ENCODE measurements at regions not wholly inside any gene's neighbourhood (a gene's known extent, or its start where the extent isn't known, plus 50 kb on each side); places are given as distances from the start of the nearest gene placed in this dataset.

DNA sequence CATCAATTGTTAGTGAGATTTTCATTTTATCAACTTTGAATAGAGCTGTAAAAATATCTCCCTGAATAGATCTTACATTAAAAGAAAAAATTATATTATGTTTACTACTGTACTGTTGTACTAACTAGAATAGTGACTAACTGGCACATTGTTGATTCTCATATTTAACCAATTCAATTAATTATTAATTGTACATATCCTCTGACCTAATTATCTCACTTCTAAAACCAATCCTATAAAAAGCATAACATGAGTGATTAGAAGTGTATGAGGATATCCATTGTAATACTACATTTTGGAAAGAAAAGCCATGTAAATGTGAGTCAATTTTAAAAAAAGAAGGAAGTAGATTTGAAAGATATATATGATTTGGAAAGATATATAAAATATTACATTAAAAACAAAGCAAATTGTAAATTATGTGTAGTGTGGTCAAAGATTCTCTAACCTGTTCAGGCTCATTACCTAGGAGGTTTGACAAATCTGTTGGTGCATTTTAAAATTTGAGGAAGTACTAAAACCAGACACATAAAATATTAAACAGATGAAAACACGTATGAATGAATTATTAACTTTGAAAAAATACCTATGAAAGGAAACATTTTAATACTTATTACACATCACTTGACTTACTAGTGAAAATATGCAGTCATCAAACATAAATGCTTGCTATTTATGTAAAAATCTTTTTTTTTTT lies 829.8 kb upstream of the SLC10A2 start:
- Histone ChIP-seq H3K9ac (no peak overlapping the region), H3K4me3 (IDR thresholded peaks at IDR 0.05; ENCODE audit: insufficient read depth, low read depth, low read length) (no peak overlapping the region), H2AFZ (ENCODE audit: low read depth) (no peak overlapping the region), H3K27me3 (ENCODE audit: insufficient read depth, low read depth) (no peaks in the 10 kb centered on the region), H3K36me3 (ENCODE audit: insufficient read depth) (no peaks in the 10 kb centered on the region), H3K4me1 (ENCODE audit: low read depth, poor library complexity, severe bottlenecking) (no peaks in the 10 kb centered on the region), H3K4me2 (no peak overlapping the region), H3K79me2 (ENCODE audit: insufficient read depth, low read depth) (no peaks in the 10 kb centered on the region), H4K20me1 (ENCODE audit: insufficient read depth) (no peaks in the 10 kb centered on the region), H3K27ac (no peak overlapping the region)
- TF ChIP-seq, protein P1, sequence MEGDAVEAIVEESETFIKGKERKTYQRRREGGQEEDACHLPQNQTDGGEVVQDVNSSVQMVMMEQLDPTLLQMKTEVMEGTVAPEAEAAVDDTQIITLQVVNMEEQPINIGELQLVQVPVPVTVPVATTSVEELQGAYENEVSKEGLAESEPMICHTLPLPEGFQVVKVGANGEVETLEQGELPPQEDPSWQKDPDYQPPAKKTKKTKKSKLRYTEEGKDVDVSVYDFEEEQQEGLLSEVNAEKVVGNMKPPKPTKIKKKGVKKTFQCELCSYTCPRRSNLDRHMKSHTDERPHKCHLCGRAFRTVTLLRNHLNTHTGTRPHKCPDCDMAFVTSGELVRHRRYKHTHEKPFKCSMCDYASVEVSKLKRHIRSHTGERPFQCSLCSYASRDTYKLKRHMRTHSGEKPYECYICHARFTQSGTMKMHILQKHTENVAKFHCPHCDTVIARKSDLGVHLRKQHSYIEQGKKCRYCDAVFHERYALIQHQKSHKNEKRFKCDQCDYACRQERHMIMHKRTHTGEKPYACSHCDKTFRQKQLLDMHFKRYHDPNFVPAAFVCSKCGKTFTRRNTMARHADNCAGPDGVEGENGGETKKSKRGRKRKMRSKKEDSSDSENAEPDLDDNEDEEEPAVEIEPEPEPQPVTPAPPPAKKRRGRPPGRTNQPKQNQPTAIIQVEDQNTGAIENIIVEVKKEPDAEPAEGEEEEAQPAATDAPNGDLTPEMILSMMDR (conservative IDR thresholded peaks at IDR 0.05; ENCODE audit: low read depth, low read length): no peak

DNA sequence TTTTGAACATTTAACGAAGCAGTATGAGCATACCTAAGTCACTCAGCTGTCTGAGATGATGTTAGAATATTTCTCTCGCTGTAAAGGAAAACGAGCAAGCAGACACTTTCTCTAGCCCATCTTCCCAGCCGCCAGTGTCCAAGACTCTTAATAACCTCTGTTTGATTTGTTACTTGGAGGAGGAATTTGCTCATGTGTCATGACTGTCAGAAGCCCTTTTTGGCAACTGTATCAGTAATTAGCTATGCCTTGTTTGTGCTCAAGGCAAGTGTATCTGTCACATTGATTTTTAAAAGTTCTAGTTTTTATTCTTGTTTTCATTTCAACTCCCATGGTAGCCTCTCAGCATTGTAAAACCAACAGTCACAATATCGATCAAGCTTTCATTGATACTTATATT lies 828.4 kb upstream of the SLC10A2 start:
- H3K79me2 ChIP-seq (ENCODE audit: insufficient read depth, low read depth): no peaks in the 10 kb centered on the region
- no peak overlapping the region for H3K27ac ChIP-seq
- H3K4me3 ChIP-seq (IDR thresholded peaks at IDR 0.05; ENCODE audit: insufficient read depth, low read depth, low read length): no peak overlapping the region
- no peak overlapping the region for H2AFZ ChIP-seq (ENCODE audit: low read depth)
- no peaks in the 10 kb centered on the region for H4K20me1 ChIP-seq (ENCODE audit: insufficient read depth)
- H3K27me3 ChIP-seq (ENCODE audit: insufficient read depth, low read depth): no peaks in the 10 kb centered on the region
- H3K9ac ChIP-seq: no peak overlapping the region
- H3K36me3 ChIP-seq (ENCODE audit: insufficient read depth): no peaks in the 10 kb centered on the region
- H3K4me2 ChIP-seq: no peak overlapping the region
- H3K4me1 ChIP-seq (ENCODE audit: low read depth, poor library complexity, severe bottlenecking): no peaks in the 10 kb centered on the region
- TF ChIP-seq, protein P1 (conservative IDR thresholded peaks at IDR 0.05; ENCODE audit: low read depth, low read length): no peak

DNA sequence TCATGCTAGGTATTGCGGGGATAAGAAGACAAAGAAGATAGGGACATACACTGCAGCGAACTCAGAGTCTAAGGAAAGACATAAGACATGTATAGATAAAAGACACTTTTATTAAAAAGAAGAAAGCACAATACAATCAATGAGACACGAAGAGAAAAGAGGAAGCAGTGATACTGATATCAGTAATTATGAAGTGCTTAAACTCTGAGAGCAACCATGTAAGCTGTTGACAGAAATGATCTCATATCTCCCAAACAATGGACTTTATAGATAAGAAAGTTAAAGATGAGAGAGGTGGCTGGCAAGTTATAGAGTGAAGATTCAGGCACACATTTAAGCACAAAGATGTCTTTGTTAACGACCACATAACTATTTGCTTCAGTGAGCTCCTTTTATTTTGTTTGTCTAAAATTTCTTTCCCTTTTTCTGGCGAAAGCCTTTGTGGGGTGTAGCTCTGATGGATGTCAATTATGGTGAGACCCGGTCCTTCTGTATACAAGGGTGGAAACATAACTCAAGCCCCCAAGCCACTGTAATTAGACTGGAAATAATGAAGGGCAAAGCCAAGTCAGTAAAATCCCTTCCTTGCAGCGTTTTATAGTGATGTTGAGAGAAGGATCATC lies 818.0 kb upstream of the SLC10A2 start:
- H2AFZ ChIP-seq (ENCODE audit: low read depth): no peak overlapping the region
- H3K4me1 ChIP-seq (ENCODE audit: low read depth, poor library complexity, severe bottlenecking): no peaks in the 10 kb centered on the region
- H3K27me3 ChIP-seq (ENCODE audit: insufficient read depth, low read depth): no peaks in the 10 kb centered on the region
- H3K79me2 ChIP-seq (ENCODE audit: insufficient read depth, low read depth): no peaks in the 10 kb centered on the region
- no peaks in the 10 kb centered on the region for H4K20me1 ChIP-seq (ENCODE audit: insufficient read depth)
- H3K9ac ChIP-seq: no peak overlapping the region
- H3K36me3 ChIP-seq (ENCODE audit: insufficient read depth): no peaks in the 10 kb centered on the region
- no peak overlapping the region for H3K4me3 ChIP-seq (IDR thresholded peaks at IDR 0.05; ENCODE audit: insufficient read depth, low read depth, low read length)
- no peak overlapping the region for H3K27ac ChIP-seq
- H3K4me2 ChIP-seq: no peak overlapping the region
- TF ChIP-seq, protein P1 (conservative IDR thresholded peaks at IDR 0.05; ENCODE audit: low read depth, low read length): no peak

DNA sequence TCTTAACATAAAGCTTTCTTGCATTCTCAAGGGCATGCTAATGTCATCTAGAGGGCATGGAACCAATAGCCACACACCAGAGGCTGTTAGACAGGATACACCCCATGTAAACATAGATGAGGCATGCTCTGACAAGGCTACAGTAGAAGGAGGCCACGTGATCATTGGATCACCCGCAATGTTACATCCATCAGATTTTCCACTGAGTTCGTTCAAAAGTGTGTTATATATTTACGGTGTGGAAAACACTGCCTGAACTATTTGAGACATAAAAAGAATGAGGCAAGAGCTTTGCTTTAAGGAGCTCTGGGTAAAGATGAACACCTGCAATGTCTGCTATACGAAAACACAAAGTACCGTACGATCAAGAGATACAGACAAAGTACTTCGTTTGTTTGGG lies 817.5 kb upstream of the SLC10A2 start:
- no peaks in the 10 kb centered on the region for H3K4me1 ChIP-seq (ENCODE audit: low read depth, poor library complexity, severe bottlenecking)
- H3K4me2 ChIP-seq: no peak overlapping the region
- H3K4me3 ChIP-seq (IDR thresholded peaks at IDR 0.05; ENCODE audit: insufficient read depth, low read depth, low read length): no peak overlapping the region

More for the DNA sequence above, 817.5 kb upstream of the SLC10A2 start:
- Histone ChIP-seq H4K20me1 (ENCODE audit: insufficient read depth) (no peaks in the 10 kb centered on the region), H3K36me3 (ENCODE audit: insufficient read depth) (no peaks in the 10 kb centered on the region), H3K9ac (no peak overlapping the region), H3K79me2 (ENCODE audit: insufficient read depth, low read depth) (no peaks in the 10 kb centered on the region), H2AFZ (ENCODE audit: low read depth) (no peak overlapping the region), H3K27me3 (ENCODE audit: insufficient read depth, low read depth) (no peaks in the 10 kb centered on the region), H3K27ac (no peak overlapping the region)
- TF ChIP-seq, protein P1 (conservative IDR thresholded peaks at IDR 0.05; ENCODE audit: low read depth, low read length): no peak

All from KMS-11 (cell line).